ENCODE measurements at regions not wholly inside any gene's neighbourhood (a gene's known extent, or its start where the extent isn't known, plus 50 kb on each side); places are given as distances from the start of the nearest gene placed in this dataset.

DNA sequence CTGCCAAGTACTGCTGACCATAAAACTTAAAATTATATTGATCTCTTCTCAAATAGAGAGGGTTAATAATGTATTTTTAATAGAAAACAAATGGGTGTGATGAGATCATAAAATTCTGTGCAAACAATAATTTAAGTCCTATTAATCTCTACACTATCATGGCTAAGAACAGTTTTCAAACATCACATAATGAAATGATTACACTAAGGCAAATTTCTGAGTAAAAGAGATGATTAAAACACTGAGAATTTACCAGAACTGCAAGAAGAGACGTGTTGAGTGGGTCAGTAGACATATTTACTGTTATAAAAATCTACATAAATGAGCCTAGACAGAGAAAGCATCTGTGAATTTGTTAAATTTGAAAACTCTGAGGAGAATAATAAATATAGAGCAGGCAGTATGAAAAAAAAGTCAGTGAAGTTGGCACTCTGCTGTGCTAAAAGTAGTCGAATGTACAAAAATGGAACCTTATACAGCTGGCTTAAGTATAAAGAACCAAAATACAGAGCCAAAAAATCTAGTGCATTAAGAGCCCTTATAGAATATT is 302.6 kb upstream of the MANEA start:
- Histone ChIP-seq H3K79me2 (ENCODE audit: insufficient read depth) (no peaks in the 10 kb centered on the region), H3K27me3 (ENCODE audit: insufficient read depth) (no peaks in the 10 kb centered on the region), H3F3A (replicated peaks; ENCODE audit: insufficient read depth) (no peaks in the 10 kb centered on the region), H2AFZ (ENCODE audit: low read depth) (no peak overlapping the region), H3K4me2 (no peak overlapping the region), H3K9me3 (no peaks in the 10 kb centered on the region), H3K27ac (ENCODE audit: low read depth in 2 of 2, low read length in 1 of 2) (no peak overlapping the region), H3K9me2 (no peaks in the 10 kb centered on the region), H3K4me3 (ENCODE audit: low read depth in 2 of 2, low read length in 1 of 2) (no peak overlapping the region), H4K20me1 (ENCODE audit: insufficient read depth) (no peaks in the 10 kb centered on the region), H3K36me3 (replicated peaks in 1 of 2; ENCODE audit: control insufficient read depth in 1 of 2, insufficient read depth in 2 of 2, low read length in 1 of 2) (no peaks in the 10 kb centered on the region), H3K9ac (no peak overlapping the region), H3K4me1 (ENCODE audit: control insufficient read depth in 1 of 2, insufficient read depth in 2 of 2, low read depth in 1 of 2, low read length in 1 of 2) (no peaks in the 10 kb centered on the region; a peak in 1 of 4 replicates)
- TF ChIP-seq, protein P1, sequence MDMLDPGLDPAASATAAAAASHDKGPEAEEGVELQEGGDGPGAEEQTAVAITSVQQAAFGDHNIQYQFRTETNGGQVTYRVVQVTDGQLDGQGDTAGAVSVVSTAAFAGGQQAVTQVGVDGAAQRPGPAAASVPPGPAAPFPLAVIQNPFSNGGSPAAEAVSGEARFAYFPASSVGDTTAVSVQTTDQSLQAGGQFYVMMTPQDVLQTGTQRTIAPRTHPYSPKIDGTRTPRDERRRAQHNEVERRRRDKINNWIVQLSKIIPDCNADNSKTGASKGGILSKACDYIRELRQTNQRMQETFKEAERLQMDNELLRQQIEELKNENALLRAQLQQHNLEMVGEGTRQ (IDR thresholded peaks at IDR 0.05; ENCODE audit: borderline replicate concordance, low read depth, low read length): no peak
- TF ChIP-seq REST (IDR thresholded peaks at IDR 0.05; ENCODE audit: low read depth, low read length) (no peak), TCF12 (IDR thresholded peaks at IDR 0.05) (no peak), RXRA (IDR thresholded peaks at IDR 0.05; ENCODE audit: borderline replicate concordance, low read depth) (no peak), SMC3 (IDR thresholded peaks at IDR 0.05; ENCODE audit: low read depth, low read length) (no peak), RFX5 (IDR thresholded peaks at IDR 0.05; ENCODE audit: low read length) (no peak), FOXM1 (IDR thresholded peaks at IDR 0.05; ENCODE audit: low read depth) (no peak), POLR2AphosphoS5 (IDR thresholded peaks at IDR 0.05; ENCODE audit: low read depth, low read length) (no peak), RAD21 (IDR thresholded peaks at IDR 0.05; ENCODE audit: low read length) (no peak), RCOR1 (IDR thresholded peaks at IDR 0.05; ENCODE audit: low read length) (no peak), NRF1 (IDR thresholded peaks at IDR 0.05; ENCODE audit: low read depth, low read length) (no peak)
- TF ChIP-seq, protein P2, sequence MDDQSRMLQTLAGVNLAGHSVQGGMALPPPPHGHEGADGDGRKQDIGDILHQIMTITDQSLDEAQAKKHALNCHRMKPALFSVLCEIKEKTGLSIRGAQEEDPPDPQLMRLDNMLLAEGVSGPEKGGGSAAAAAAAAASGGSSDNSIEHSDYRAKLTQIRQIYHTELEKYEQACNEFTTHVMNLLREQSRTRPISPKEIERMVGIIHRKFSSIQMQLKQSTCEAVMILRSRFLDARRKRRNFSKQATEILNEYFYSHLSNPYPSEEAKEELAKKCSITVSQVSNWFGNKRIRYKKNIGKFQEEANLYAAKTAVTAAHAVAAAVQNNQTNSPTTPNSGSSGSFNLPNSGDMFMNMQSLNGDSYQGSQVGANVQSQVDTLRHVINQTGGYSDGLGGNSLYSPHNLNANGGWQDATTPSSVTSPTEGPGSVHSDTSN (IDR thresholded peaks at IDR 0.05): no peak
- TF ChIP-seq, protein P3, sequence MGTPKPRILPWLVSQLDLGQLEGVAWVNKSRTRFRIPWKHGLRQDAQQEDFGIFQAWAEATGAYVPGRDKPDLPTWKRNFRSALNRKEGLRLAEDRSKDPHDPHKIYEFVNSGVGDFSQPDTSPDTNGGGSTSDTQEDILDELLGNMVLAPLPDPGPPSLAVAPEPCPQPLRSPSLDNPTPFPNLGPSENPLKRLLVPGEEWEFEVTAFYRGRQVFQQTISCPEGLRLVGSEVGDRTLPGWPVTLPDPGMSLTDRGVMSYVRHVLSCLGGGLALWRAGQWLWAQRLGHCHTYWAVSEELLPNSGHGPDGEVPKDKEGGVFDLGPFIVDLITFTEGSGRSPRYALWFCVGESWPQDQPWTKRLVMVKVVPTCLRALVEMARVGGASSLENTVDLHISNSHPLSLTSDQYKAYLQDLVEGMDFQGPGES (IDR thresholded peaks at IDR 0.05; ENCODE audit: low read depth, low read length): no peak
- 31% methylated on average over 2 of the region's 2 CpGs for WGBS (ENCODE audit: low lambda C conversion rate)
- CTCF ChIA-PET: interaction anchor here (0.9 kb wide), 1 partner anchor 72 kb away, joined by 4 read pairs; no protein-coding TSS in a partner anchor
- DNase-seq: no peak
- POLR2A ChIA-PET: no interaction called here
